Mucosa of stomach (tissue), 1 donor: ENCODE measurements at regions not wholly inside any gene's neighbourhood (a gene's known extent, or its start where the extent isn't known, plus 50 kb on each side); places are given as distances from the start of the nearest gene placed in this dataset.

Source experiments
- H3K27me3 ChIP-seq: one replicate; pipeline ENCODE4 v1.7.0; 2013; ENCODE audit warnings: mild to moderate bottlenecking, low read length; ENCODE audit not compliant: control insufficient read depth, insufficient read depth
- H3K36me3 ChIP-seq: one replicate; pipeline ENCODE4 v1.7.0; 2013; ENCODE audit warnings: low read length; ENCODE audit not compliant: control insufficient read depth, insufficient read depth
- H3K4me1 ChIP-seq: one replicate; pipeline ENCODE4 v1.7.0; 2013; ENCODE audit warnings: mild to moderate bottlenecking, low read length; ENCODE audit not compliant: control insufficient read depth, insufficient read depth
- H3K4me3 ChIP-seq: one replicate; pipeline ENCODE4 v1.7.0; 2013; ENCODE audit warnings: low read length
- H3K9ac ChIP-seq: one replicate; pipeline ENCODE4 v1.7.0; 2013; ENCODE audit warnings: mild to moderate bottlenecking, low read length, moderate library complexity
- H3K9me3 ChIP-seq: one replicate; pipeline ENCODE4 v1.7.0; 2013; ENCODE audit warnings: mild to moderate bottlenecking, low read length, moderate library complexity; ENCODE audit not compliant: control insufficient read depth
- donor health status: Pancreatic carcinoma.

DNA sequence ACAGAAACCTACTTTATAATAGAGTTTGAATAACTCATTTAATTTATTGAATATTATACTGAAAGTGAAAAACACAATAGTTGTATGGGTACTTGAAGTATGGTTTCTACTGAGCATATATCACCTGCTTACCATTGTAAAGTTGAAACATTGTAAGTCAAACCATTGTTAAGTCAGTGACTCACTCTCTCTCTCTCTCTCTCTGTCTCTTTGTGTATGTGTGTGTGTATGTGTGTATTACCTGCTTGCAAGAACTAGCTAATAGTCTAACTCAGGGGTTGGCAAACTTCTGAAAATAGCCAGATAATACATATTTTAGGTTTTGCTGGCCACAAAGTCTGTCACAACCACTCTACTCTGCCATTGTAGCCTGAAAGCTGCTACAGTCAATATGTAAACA lies 564.3 kb upstream of the ZNF608 start:
- Histone ChIP-seq H3K36me3 (no peaks in the 10 kb centered on the region), H3K9ac (no peak overlapping the region), H3K27me3 (no peaks in the 10 kb centered on the region), H3K9me3 (no peaks in the 10 kb centered on the region), H3K4me1 (no peaks in the 10 kb centered on the region), H3K4me3 (no peak overlapping the region)

DNA sequence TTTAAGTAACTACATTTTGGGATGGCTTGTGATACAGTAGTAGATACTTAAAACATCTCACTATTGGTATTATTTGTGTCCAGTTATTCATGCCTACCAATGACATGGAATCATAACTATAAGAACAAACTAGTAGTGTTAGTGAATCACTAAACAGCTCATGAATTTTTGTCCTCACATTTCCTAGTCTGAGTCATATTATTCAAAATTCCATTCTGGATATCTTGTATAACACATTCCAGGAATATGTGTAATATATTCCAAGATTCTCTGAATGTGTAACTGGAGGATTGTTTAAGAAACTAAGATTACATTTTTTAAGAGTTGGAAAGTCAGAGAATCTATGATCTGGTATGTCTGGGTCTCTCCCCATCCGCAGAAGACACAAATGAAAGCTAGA lies 565.3 kb upstream of the ZNF608 start:
- H3K9me3 ChIP-seq, result no peaks in the 10 kb centered on the region

DNA sequence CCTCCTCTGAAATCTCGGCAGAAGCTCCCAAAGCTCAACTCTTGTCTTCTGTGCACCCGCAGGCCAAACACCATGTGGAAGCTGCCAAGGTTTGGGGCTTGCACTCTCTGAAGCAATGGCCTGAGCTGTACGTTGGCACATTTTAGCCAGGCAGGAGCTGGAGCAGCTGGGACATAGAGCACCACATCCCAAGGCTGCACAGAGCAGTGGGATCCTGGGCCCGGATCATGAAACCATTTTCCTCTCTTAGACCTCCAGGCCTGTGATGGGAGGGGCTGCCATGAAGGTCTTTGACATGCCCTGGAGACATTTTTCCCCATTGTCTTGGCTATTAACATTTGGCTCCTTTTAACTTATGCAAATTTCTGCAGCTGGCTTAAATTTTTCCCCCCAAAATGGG lies 567.1 kb upstream of the ZNF608 start:
- Histone ChIP-seq H3K36me3 (no peaks in the 10 kb centered on the region), H3K4me3 (no peak overlapping the region), H3K9me3 (no peaks in the 10 kb centered on the region), H3K4me1 (no peaks in the 10 kb centered on the region), H3K27me3 (no peaks in the 10 kb centered on the region), H3K9ac (no peak overlapping the region)

More for the DNA sequence above, 565.3 kb upstream of the ZNF608 start:
- Histone ChIP-seq H3K4me1 (no peaks in the 10 kb centered on the region), H3K9ac (no peak overlapping the region), H3K27me3 (no peaks in the 10 kb centered on the region), H3K4me3 (no peak overlapping the region), H3K36me3 (no peaks in the 10 kb centered on the region)

DNA sequence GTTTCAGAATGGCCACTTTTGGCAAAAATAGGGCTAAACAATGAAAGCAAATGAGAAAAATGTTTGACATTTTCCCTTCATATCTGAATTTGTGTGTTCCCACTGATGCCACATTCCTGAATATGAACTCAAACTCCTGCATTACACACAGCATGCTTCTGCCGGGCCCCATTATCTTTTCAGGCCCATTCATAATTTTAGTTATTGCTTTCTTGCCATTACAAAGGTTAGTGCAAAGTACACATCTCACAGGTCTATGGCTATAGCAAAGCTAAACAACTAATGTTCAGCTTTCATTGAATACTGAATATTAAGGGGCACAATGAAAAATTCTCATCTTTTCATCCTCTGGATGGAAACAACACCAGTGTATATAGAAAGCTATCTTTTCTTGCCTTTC lies 568.9 kb upstream of the ZNF608 start:
- H3K36me3 ChIP-seq, result no peaks in the 10 kb centered on the region
- H3K4me3 ChIP-seq, result no peak overlapping the region
- no peaks in the 10 kb centered on the region for H3K4me1 ChIP-seq
- no peaks in the 10 kb centered on the region for H3K27me3 ChIP-seq
- no peak overlapping the region for H3K9ac ChIP-seq
- H3K9me3 ChIP-seq, result no peaks in the 10 kb centered on the region

DNA sequence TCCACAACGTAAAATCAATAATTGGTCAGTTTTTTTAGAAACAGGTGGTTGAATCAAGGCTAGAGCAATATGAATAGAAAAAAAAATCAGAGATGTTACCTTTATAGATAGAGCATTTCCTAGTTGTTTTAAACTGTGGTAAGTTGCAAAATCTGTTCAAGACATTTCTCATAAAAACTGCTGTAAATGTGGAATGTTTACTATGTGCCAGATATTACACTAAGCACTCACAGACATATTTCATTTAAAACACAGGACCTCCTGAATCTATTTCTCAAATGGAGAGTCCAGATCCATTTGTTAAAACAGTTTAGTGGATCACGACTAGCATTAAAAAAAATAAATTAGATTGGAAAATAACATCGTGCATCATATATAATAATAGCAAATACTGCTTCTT lies 570.0 kb upstream of the ZNF608 start:
- H3K9me3 ChIP-seq, result no peaks in the 10 kb centered on the region
- H3K9ac ChIP-seq, result no peak overlapping the region
- no peaks in the 10 kb centered on the region for H3K4me1 ChIP-seq
- no peak overlapping the region for H3K4me3 ChIP-seq
- H3K27me3 ChIP-seq, result no peaks in the 10 kb centered on the region
- H3K36me3 ChIP-seq, result no peaks in the 10 kb centered on the region

DNA sequence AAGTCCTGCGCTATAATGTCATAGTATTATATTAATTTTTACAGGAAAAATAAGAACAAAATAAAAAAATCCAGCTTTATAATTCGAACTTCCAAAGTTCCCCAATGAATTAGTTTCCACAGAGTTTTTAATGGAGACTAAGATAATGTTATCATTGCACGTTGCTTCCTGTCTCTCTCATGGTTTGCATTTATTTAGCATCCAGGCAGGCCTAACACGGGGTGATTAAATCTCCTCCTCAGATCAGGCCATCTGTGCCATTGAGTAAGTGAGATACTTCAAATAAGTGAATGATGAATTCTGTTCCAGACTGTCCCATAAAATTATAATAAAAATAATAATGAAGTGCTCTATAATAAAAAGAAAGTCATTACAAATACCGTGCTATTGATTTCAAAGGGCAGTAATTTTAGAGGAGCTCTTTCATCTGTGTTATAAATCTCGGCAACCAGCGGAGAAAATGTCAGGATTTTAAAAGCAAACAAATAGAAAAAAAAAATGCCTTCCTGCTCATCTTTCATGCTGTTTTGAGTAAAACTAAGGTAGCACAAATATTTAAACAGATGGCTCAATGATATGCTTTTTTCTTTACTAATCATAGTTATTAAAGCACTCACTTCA lies 570.6 kb upstream of the ZNF608 start:
- Histone ChIP-seq H3K4me3 (no peak overlapping the region), H3K9ac (no peak overlapping the region)

DNA sequence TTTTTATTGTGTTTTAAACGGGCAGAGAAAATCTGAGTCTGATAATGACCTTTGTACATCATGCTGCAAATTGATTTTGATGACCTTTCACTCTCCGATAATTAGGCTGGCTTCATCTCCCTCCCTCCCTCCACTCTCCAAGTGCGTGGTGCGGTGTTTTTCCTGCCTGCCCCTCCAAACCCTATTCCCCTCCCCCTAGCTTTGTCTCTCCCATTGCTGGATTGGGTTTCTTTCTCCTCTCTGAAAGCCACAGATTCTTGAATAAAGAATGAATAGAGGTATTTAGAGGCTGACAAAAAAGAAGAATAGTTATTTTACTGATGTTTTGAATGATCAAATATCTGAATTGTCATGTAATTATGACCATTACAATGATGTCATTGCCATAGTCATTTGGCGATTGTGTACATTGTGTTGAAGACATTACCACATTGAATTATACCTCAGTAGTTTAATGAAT lies 571.1 kb upstream of the ZNF608 start:
- Histone ChIP-seq H3K4me1 (no peaks in the 10 kb centered on the region), H3K4me3 (no peak overlapping the region), H3K9ac (no peak overlapping the region), H3K36me3 (no peaks in the 10 kb centered on the region), H3K27me3 (no peaks in the 10 kb centered on the region), H3K9me3 (no peaks in the 10 kb centered on the region)

More for the DNA sequence above, 570.6 kb upstream of the ZNF608 start:
- H3K36me3 ChIP-seq, result no peaks in the 10 kb centered on the region
- H3K4me1 ChIP-seq, result no peaks in the 10 kb centered on the region
- H3K9me3 ChIP-seq, result no peaks in the 10 kb centered on the region
- H3K27me3 ChIP-seq, result no peaks in the 10 kb centered on the region

DNA sequence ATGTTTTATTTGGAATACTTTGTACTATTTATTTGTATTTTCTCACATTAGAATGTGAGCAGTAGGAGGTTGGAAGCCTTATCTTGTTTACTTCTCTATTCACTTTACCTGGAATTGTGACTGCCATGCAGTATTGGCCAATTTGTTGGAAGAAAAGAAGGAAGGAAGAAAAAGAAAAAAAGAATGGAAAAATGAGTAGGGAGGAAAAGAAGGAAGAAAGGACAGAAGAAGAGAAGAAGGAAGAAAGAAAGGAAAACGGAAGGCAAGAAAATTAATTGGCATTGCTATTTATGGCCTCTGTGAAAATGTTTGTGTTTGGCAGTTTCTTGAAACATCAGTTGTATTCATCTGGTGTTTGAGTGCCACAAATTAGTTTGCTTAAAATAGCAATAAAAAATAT lies 575.2 kb upstream of the ZNF608 start:
- Histone ChIP-seq H3K9ac (no peak overlapping the region), H3K27me3 (no peaks in the 10 kb centered on the region), H3K4me1 (peaks cover 11% of the 10 kb centered on the region), H3K36me3 (no peaks in the 10 kb centered on the region), H3K4me3 (no peak overlapping the region), H3K9me3 (no peaks in the 10 kb centered on the region)

DNA sequence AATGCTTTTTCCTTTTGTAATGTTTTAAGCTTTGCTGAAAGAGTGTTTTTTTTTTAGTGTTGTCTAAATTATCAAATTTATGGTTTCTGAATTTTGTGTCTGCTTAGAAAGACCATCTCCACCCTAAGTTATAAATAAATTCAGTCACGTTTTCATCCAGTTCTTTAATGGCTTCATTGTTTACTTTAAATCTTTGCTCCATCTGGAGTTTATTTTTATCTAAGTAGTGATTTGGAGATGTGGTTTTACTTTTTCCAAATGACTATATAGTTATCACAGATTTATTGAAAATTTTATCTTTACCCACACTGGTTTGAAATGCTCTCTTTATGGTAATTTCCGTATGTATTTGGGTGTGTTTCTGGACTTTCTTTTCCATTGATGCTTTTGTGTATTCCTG lies 577.2 kb upstream of the ZNF608 start:
- Histone ChIP-seq H3K9me3 (no peaks in the 10 kb centered on the region), H3K4me1 (peaks cover 11% of the 10 kb centered on the region), H3K36me3 (no peaks in the 10 kb centered on the region), H3K4me3 (no peak overlapping the region), H3K27me3 (no peaks in the 10 kb centered on the region), H3K9ac (no peak overlapping the region)

DNA sequence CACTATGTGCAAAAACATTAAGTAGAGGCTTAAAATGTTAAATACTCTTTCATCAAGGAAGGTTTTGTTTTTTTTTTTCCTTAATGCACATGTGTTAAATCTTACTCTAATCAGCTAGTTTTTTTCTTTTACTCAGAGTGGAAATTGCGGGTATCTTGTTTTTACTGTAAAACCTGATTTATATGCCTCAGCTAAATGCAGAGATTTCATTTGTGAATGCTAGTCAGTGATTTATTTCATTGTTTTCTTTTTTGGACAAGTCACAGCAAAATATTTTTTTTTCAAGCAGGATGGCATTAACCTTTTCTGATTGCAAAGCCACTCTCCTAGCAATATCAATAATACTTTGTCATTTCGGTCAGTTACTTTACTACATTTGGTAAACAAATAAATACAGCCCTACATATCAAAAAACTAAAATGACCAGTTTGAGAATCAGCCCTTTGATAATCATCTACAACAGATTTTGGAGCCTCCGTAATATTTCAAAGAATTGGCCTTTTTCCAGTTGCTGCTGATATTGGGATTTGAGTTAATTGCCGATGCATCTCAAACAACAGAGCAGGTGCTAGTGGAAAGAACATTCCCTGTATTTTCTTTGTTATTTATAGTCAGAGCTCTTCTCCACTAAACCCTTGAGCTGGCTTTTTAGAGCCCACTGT lies 579.2 kb upstream of the ZNF608 start:
- H3K4me1 ChIP-seq, result peaks cover 11% of the 10 kb centered on the region
- no peaks in the 10 kb centered on the region for H3K9me3 ChIP-seq
- H3K27me3 ChIP-seq, result no peaks in the 10 kb centered on the region
- no peak overlapping the region for H3K9ac ChIP-seq
- no peak overlapping the region for H3K4me3 ChIP-seq
- no peaks in the 10 kb centered on the region for H3K36me3 ChIP-seq

DNA sequence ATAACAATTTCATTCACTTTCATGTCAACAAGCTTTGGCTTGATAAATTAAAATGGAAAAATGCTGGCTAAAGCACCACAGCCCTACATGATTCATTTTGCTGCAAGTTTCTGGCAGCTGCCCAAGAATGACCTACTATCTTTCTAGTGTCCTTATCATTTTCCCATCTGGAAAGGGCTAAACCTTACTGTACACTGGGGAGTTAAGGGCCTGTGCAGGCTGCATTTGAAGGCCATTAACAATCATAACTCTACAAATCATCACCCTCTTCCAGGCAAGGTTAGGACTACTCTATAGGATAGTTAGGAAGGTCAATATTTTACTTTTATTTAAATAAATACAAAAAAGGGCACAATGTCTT lies 579.7 kb upstream of the ZNF608 start:
- H3K4me1 ChIP-seq, result peaks cover 11% of the 10 kb centered on the region
- H3K9me3 ChIP-seq, result no peaks in the 10 kb centered on the region
- no peak overlapping the region for H3K9ac ChIP-seq
- H3K4me3 ChIP-seq, result no peak overlapping the region
- no peaks in the 10 kb centered on the region for H3K36me3 ChIP-seq
- no peaks in the 10 kb centered on the region for H3K27me3 ChIP-seq

DNA sequence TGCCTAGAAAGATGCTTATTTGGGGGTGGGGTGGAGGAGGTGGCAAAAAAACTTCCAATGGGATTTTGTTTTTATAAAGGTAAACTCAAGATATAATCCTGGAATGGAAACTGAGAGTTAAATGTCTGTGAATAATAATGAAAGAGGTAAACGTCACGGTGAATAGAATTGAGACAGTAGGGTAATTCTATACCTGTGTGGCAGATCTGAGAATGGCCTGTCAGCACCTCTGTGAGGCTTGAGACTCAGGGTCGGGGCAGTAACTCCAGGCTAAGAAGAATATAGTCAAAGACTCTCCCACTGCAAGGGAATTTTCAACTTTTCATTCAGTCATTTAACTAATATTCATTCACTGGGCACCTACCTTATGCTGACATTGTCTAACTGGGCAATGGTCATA lies 581.2 kb upstream of the ZNF608 start:
- H3K27me3 ChIP-seq, result no peaks in the 10 kb centered on the region
- peaks cover 11% of the 10 kb centered on the region for H3K4me1 ChIP-seq
- no peaks in the 10 kb centered on the region for H3K9me3 ChIP-seq
- no peaks in the 10 kb centered on the region for H3K36me3 ChIP-seq
- no peak overlapping the region for H3K4me3 ChIP-seq
- H3K9ac ChIP-seq, result no peak overlapping the region
